GM23248 (cell line): ENCODE measurements at regions not wholly inside any gene's neighbourhood (a gene's known extent, or its start where the extent isn't known, plus 50 kb on each side); places are given as distances from the start of the nearest gene placed in this dataset.

ENCODE experiments used
- DNase-seq: peaks from one replicate; pipeline ENCODE4 v3.0.0-alpha.2; 2015
- H2AFZ ChIP-seq: fragments of 200-600 bp; sonication (generic); 2 replicates; pipeline ENCODE4 v1.6.1; 2016; ENCODE audit warnings: antibody characterized with exemption
- H3F3A ChIP-seq: fragments of 200-600 bp; sonication (generic); 2 replicates; pipeline ENCODE4 v1.6.1; 2016; ENCODE audit warnings: mild to moderate bottlenecking, antibody characterized with exemption, mixed run types; ENCODE audit not compliant: insufficient read depth
- H3K27ac ChIP-seq: fragments of 200-600 bp; sonication (generic); 2 replicates; pipeline ENCODE4 v1.5.1; 2016; ENCODE audit warnings: mild to moderate bottlenecking
- H3K27me3 ChIP-seq: fragments of 200-600 bp; sonication (generic); replicated peaks from 2 replicates; pipeline ENCODE4 v1.6.1; 2016; ENCODE audit warnings: mild to moderate bottlenecking; ENCODE audit not compliant: insufficient read depth
- H3K36me3 ChIP-seq: fragments of 200-600 bp; sonication (generic); 2 replicates; pipeline ENCODE4 v1.6.1; 2016; ENCODE audit warnings: low read depth, mild to moderate bottlenecking
- H3K4me1 ChIP-seq: fragments of 200-600 bp; sonication (generic); 2 replicates; pipeline ENCODE4 v1.6.1; 2016; ENCODE audit warnings: mild to moderate bottlenecking; ENCODE audit not compliant: insufficient read depth
- H3K4me2 ChIP-seq: fragments of 200-600 bp; sonication (generic); one replicate; pipeline ENCODE4 v1.6.1; 2016; ENCODE audit warnings: mild to moderate bottlenecking; ENCODE audit not compliant: unreplicated experiment
- H3K4me3 ChIP-seq: fragments of 200-600 bp; sonication (generic); 2 replicates; pipeline ENCODE4 v1.5.1; 2016; ENCODE audit warnings: mild to moderate bottlenecking
- H3K79me2 ChIP-seq: fragments of 200-600 bp; sonication (generic); 2 replicates; pipeline ENCODE4 v1.6.1; 2016; ENCODE audit warnings: mild to moderate bottlenecking; ENCODE audit not compliant: insufficient read depth
- H3K9ac ChIP-seq: fragments of 200-600 bp; sonication (generic); 2 replicates; pipeline ENCODE4 v1.6.1; 2016; ENCODE audit warnings: mild to moderate bottlenecking
- H3K9me2 ChIP-seq: fragments of 200-600 bp; sonication (generic); 2 replicates; pipeline ENCODE4 v1.6.1; 2016; ENCODE audit warnings: mixed run types, mild to moderate bottlenecking, moderate library complexity; ENCODE audit not compliant: insufficient read depth
- H3K9me3 ChIP-seq: fragments of 200-600 bp; sonication (generic); one replicate; pipeline ENCODE4 v1.6.1; 2017; ENCODE audit warnings: low read depth
- H4K20me1 ChIP-seq: fragments of 200-600 bp; sonication (generic); 2 replicates; pipeline ENCODE4 v1.6.0; 2016; ENCODE audit not compliant: insufficient read depth
- EZH2 ChIP-seq: fragments of 200-600 bp; sonication (generic); IDR thresholded peaks from 2 replicates; pipeline ENCODE4 v1.6.1; 2018; ENCODE audit warnings: antibody characterized with exemption, mild to moderate bottlenecking; ENCODE audit not compliant: insufficient read depth, poor library complexity, severe bottlenecking
- EZH2phosphoT487 ChIP-seq: fragments of 200-600 bp; sonication (generic); IDR thresholded peaks from 2 replicates; pipeline ENCODE4 v1.6.1; 2018; ENCODE audit warnings: antibody characterized with exemption, moderate library complexity, mild to moderate bottlenecking, low read depth; ENCODE audit not compliant: insufficient read depth
- WGBS, 2 experiments: methylation state at CpG; one replicate each; pipeline ENCODE4 v1.1.6; 2015 to 2017; ENCODE audit warnings: low lambda C conversion rate in 2 of 2, low coverage in 1 of 2; ENCODE audit errors: missing lambda C conversion rate in 2 of 2; 5-methylcytosine and 5-hydroxymethylcytosine counted together
- in situ Hi-C: fragments of 300-500 bp; cut with MboI; formaldehyde crosslinking; loops from 2 replicates; pipeline ENCODE4 v1.15.0; 2020

GRCh38 chr2:236979664-236980063 is 106.0 kb upstream of the COPS8 start:
- Histone ChIP-seq H3K79me2 (no peaks in the 10 kb centered on the region), H3K4me3 (no peak overlapping the region), H3K36me3 (no peaks in the 10 kb centered on the region), H3K9ac (no peak overlapping the region), H3K27me3 (no peaks in the 10 kb centered on the region), H2AFZ (no peak overlapping the region), H3K9me3 (no peaks in the 10 kb centered on the region), H3K27ac (no peak overlapping the region), H3F3A (no peaks in the 10 kb centered on the region), H3K4me2 (no peak overlapping the region), H4K20me1 (no peaks in the 10 kb centered on the region), H3K9me2 (no peaks in the 10 kb centered on the region), H3K4me1 (no peaks in the 10 kb centered on the region)
- DNase-seq: no peak
- 88 to 96% methylated on average over 3 of the region's 3 CpGs for WGBS, 2 experiments
- no peak for TF ChIP-seq EZH2
- TF ChIP-seq EZH2phosphoT487: no peak
- in situ Hi-C loops: no loop called here

GRCh38 chr2:236980961-236981360 is 104.7 kb upstream of the COPS8 start:
- no peaks in the 10 kb centered on the region for H3F3A ChIP-seq
- in situ Hi-C loops: no loop called here
- H3K9me3 ChIP-seq: no peaks in the 10 kb centered on the region
- no peak for TF ChIP-seq EZH2phosphoT487
- no peak for TF ChIP-seq EZH2
- H3K4me1 ChIP-seq: no peaks in the 10 kb centered on the region
- H3K9me2 ChIP-seq: no peaks in the 10 kb centered on the region
- H3K4me3 ChIP-seq: no peak overlapping the region
- 47 to 61% methylated on average over 3 of the region's 3 CpGs for WGBS, 2 experiments
- DNase-seq: no peak
- H3K27ac ChIP-seq: no peak overlapping the region
- no peaks in the 10 kb centered on the region for H4K20me1 ChIP-seq
- H3K9ac ChIP-seq: no peak overlapping the region
- H3K79me2 ChIP-seq: no peaks in the 10 kb centered on the region
- H3K36me3 ChIP-seq: no peaks in the 10 kb centered on the region
- no peak overlapping the region for H2AFZ ChIP-seq
- no peaks in the 10 kb centered on the region for H3K27me3 ChIP-seq
- H3K4me2 ChIP-seq: no peak overlapping the region

GRCh38 chr2:236981701-236982485 is 103.8 kb upstream of the COPS8 start:
- H3K79me2 ChIP-seq: no peaks in the 10 kb centered on the region
- no peaks in the 10 kb centered on the region for H3K27me3 ChIP-seq
- in situ Hi-C loops: no loop called here
- H3K9me2 ChIP-seq: no peaks in the 10 kb centered on the region
- TF ChIP-seq EZH2phosphoT487 (no peak), EZH2 (no peak)
- 86 to 87% methylated on average over 4 of the region's 4 CpGs for WGBS, 2 experiments
- H3K9ac ChIP-seq: no peak overlapping the region
- H3K4me1 ChIP-seq: no peaks in the 10 kb centered on the region
- H3K36me3 ChIP-seq: no peaks in the 10 kb centered on the region
- no peaks in the 10 kb centered on the region for H4K20me1 ChIP-seq
- DNase-seq: no peak
- H3K9me3 ChIP-seq: no peaks in the 10 kb centered on the region
- H3K27ac ChIP-seq: no peak overlapping the region
- H3K4me2 ChIP-seq: no peak overlapping the region
- no peak overlapping the region for H3K4me3 ChIP-seq
- H2AFZ ChIP-seq: no peak overlapping the region
- H3F3A ChIP-seq: no peaks in the 10 kb centered on the region

- Histone ChIP-seq H3K4me2 (no peak overlapping the region), H3F3A (no peaks in the 10 kb centered on the region), H3K27ac (no peak overlapping the region), H3K9me2 (no peaks in the 10 kb centered on the region), H3K4me1 (no peaks in the 10 kb centered on the region), H3K79me2 (no peaks in the 10 kb centered on the region), H3K36me3 (no peaks in the 10 kb centered on the region), H3K9ac (no peak overlapping the region), H3K9me3 (no peaks in the 10 kb centered on the region), H3K27me3 (no peaks in the 10 kb centered on the region), H3K4me3 (no peak overlapping the region), H4K20me1 (no peaks in the 10 kb centered on the region), H2AFZ (no peak overlapping the region)
- in situ Hi-C loops: no loop called here
- WGBS, 2 experiments: 65 to 66% methylated on average over 3 of the region's 3 CpGs
- TF ChIP-seq EZH2 (no peak), EZH2phosphoT487 (no peak)
- DNase-seq: peak; percentile 19
These were observed 102.8 kb upstream of the COPS8 start for GRCh38 chr2:236982693-236983455.
